ENCODE measurements at regions not wholly inside any gene's neighbourhood (a gene's known extent, or its start where the extent isn't known, plus 50 kb on each side); places are given as distances from the start of the nearest gene placed in this dataset.

DNA sequence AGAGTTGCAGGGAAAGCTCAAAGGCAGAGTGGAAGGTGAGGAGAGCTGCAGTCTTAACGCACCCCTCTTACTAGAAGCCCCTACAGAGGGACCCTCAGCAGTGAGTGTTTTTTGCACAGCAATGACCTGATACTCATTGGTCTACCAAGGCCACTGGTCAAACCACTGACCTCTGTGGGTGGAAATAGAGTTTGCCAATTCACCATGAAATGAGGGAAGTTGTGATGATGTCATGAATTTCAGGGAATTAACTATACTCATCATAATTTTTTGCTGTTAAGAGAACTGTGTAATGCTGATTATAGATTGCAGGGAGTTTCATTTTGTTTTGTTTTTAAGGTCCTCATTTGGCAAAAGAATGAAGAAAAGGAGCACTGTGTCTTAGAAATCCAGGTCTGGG is 101.7 kb upstream of the SMAD3 start:
- no peak for DNase-seq (ENCODE audit: low read depth, low spot score)
- no peak for TF ChIP-seq EZH2 (IDR thresholded peaks at IDR 0.05; ENCODE audit: low read length)
- TF ChIP-seq, protein P1, sequence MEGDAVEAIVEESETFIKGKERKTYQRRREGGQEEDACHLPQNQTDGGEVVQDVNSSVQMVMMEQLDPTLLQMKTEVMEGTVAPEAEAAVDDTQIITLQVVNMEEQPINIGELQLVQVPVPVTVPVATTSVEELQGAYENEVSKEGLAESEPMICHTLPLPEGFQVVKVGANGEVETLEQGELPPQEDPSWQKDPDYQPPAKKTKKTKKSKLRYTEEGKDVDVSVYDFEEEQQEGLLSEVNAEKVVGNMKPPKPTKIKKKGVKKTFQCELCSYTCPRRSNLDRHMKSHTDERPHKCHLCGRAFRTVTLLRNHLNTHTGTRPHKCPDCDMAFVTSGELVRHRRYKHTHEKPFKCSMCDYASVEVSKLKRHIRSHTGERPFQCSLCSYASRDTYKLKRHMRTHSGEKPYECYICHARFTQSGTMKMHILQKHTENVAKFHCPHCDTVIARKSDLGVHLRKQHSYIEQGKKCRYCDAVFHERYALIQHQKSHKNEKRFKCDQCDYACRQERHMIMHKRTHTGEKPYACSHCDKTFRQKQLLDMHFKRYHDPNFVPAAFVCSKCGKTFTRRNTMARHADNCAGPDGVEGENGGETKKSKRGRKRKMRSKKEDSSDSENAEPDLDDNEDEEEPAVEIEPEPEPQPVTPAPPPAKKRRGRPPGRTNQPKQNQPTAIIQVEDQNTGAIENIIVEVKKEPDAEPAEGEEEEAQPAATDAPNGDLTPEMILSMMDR (optimal IDR thresholded peaks at IDR 0.05 in 1 of 3, IDR thresholded peaks at IDR 0.05 in 1 of 3, conservative IDR thresholded peaks at IDR 0.05 in 1 of 3; ENCODE audit: extremely low read depth in 1 of 3, insufficient read depth in 2 of 3, low read length in 3 of 3) = no peak
- dilution Hi-C loops (cut with MboI; ENCODE audit: extremely low pct_ligation_motif_present, low sequenced_read_pairs) = no loop called here
- Histone ChIP-seq H3K9me3 (ENCODE audit: control insufficient read depth, low read depth, low read length) (no peaks in the 10 kb centered on the region), H3K9ac (ENCODE audit: control insufficient read depth, extremely low read depth, insufficient read depth, low read length) (no peak overlapping the region), H3K4me3 (ENCODE audit: control insufficient read depth in 2 of 3, extremely low read depth in 1 of 3, insufficient read depth in 2 of 3, low read depth in 1 of 3, low read length in 3 of 3) (no peak overlapping the region), H2AFZ (ENCODE audit: control insufficient read depth, low read length) (no peak overlapping the region), H3K79me2 (ENCODE audit: control insufficient read depth, insufficient read depth, low read length) (no peaks in the 10 kb centered on the region), H3K27me3 (ENCODE audit: control insufficient read depth, extremely low read depth, insufficient read depth, low read length) (no peaks in the 10 kb centered on the region), H4K20me1 (ENCODE audit: control insufficient read depth, extremely low read depth, insufficient read depth, low read length) (no peaks in the 10 kb centered on the region), H3K4me1 (ENCODE audit: control insufficient read depth, extremely low read depth, insufficient read depth, low read length) (no peaks in the 10 kb centered on the region), H3K27ac (ENCODE audit: control insufficient read depth, insufficient read depth, low read length) (no peak overlapping the region), H3K9me1 (ENCODE audit: control insufficient read depth, extremely low read depth, insufficient read depth, low read length) (no peaks in the 10 kb centered on the region), H3K4me2 (ENCODE audit: control insufficient read depth, extremely low read depth, insufficient read depth, low read depth, low read length) (no peak overlapping the region), H3K36me3 (ENCODE audit: control insufficient read depth in 2 of 2, extremely low read depth in 1 of 2, insufficient read depth in 2 of 2, low read length in 2 of 2) (no peaks in the 10 kb centered on the region)
- FAIRE-seq = no peak

GRCh38 chr15:66964111-66964738 is 101.2 kb upstream of the SMAD3 start:
- Histone ChIP-seq H3K9me3 (ENCODE audit: control insufficient read depth, low read depth, low read length) (no peaks in the 10 kb centered on the region), H3K4me2 (ENCODE audit: control insufficient read depth, extremely low read depth, insufficient read depth, low read depth, low read length) (no peak overlapping the region), H3K27ac (ENCODE audit: control insufficient read depth, insufficient read depth, low read length) (no peak overlapping the region), H3K36me3 (ENCODE audit: control insufficient read depth in 2 of 2, extremely low read depth in 1 of 2, insufficient read depth in 2 of 2, low read length in 2 of 2) (no peaks in the 10 kb centered on the region), H4K20me1 (ENCODE audit: control insufficient read depth, extremely low read depth, insufficient read depth, low read length) (no peaks in the 10 kb centered on the region), H3K9ac (ENCODE audit: control insufficient read depth, extremely low read depth, insufficient read depth, low read length) (no peak overlapping the region), H3K9me1 (ENCODE audit: control insufficient read depth, extremely low read depth, insufficient read depth, low read length) (no peaks in the 10 kb centered on the region), H2AFZ (ENCODE audit: control insufficient read depth, low read length) (no peak overlapping the region), H3K4me3 (ENCODE audit: control insufficient read depth in 2 of 3, extremely low read depth in 1 of 3, insufficient read depth in 2 of 3, low read depth in 1 of 3, low read length in 3 of 3) (no peak overlapping the region), H3K27me3 (ENCODE audit: control insufficient read depth, extremely low read depth, insufficient read depth, low read length) (no peaks in the 10 kb centered on the region), H3K4me1 (ENCODE audit: control insufficient read depth, extremely low read depth, insufficient read depth, low read length) (no peaks in the 10 kb centered on the region), H3K79me2 (ENCODE audit: control insufficient read depth, insufficient read depth, low read length) (no peaks in the 10 kb centered on the region)
- FAIRE-seq (no peak), DNase-seq (ENCODE audit: low read depth, low spot score) (no peak)
- TF ChIP-seq, protein P1 (optimal IDR thresholded peaks at IDR 0.05 in 1 of 3, IDR thresholded peaks at IDR 0.05 in 1 of 3, conservative IDR thresholded peaks at IDR 0.05 in 1 of 3; ENCODE audit: extremely low read depth in 1 of 3, insufficient read depth in 2 of 3, low read length in 3 of 3) = no peak
- TF ChIP-seq EZH2 (IDR thresholded peaks at IDR 0.05; ENCODE audit: low read length) = no peak
- dilution Hi-C loops (cut with MboI; ENCODE audit: extremely low pct_ligation_motif_present, low sequenced_read_pairs) = no loop called here
